ENCODE measurements at regions not wholly inside any gene's neighbourhood (a gene's known extent, or its start where the extent isn't known, plus 50 kb on each side); places are given as distances from the start of the nearest gene placed in this dataset.

DNA sequence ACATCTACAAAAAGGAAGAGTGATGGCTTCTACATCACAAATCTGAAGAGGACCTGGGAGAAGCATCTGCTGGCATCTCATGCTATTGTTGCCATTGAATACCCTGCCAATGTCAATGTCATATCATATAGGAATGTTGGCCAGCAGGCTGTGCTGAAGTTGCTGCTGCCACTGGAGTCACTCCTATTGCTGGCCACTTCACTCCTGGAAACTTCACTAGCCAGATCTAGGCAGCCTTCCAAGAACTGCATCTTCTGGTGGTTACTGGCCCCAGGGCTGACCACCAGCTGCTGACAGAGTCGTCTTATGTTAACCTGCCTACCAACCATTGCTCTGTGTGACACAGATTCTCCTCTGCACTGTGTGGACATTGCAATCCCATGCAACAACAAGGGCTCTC lies 111.8 kb downstream of the PERP start (continued):
- TF ChIP-seq NFRKB (IDR thresholded peaks at IDR 0.05; ENCODE audit: low read depth): no peak
- no peak for TF ChIP-seq ILK (tag; IDR thresholded peaks at IDR 0.05; ENCODE audit: borderline replicate concordance, low read depth)

DNA sequence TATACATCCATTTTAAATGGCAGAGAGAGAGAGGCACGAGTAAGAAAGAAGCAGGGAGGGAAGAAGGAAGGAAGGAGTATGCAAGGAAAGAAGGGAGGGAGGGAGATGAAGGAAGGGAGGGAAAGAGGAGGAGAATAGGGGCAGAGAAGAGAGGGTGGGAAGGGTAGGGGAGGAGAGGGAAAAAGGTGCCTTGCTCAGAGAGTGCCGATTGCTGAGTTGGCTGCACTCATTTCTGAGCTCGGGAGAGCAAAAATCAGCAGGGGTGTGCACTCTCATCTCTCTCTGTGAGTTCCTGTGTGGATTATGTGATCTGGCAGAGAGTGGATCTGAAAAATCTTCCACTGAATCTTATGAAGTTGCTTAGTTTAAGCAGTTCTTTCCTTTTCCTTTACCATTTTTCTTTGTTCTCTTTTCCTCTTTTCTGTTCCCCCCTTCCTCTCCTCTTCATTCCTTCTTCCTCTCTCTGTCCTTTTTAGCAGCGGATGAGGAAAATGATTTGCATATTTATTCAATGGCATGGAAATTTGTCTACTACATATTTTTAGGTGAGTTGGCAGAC lies 108.7 kb downstream of the PERP start:
- ChIA-PET CTCF (ENCODE audit: low intra/inter-chr PET ratio) (interaction anchor here (0.6 to 1.6 kb wide), 3 partner anchors 75 to 960 kb away, joined by 3 to 5 read pairs (median 3); no protein-coding TSS in a partner anchor), POLR2A (no interaction called here)
- no peak overlapping the region for H3K27ac ChIP-seq (ENCODE audit: extremely low read depth, low read depth, low read length)
- H3K4me2 ChIP-seq (ENCODE audit: insufficient read depth, low read length): no peak overlapping the region
- H3K9me1 ChIP-seq (ENCODE audit: control insufficient read depth, insufficient read depth, low read length): no peaks in the 10 kb centered on the region
- no peaks in the 10 kb centered on the region for H3K9me3 ChIP-seq (replicated peaks; ENCODE audit: control insufficient read depth, insufficient read depth, low read depth, low read length)
- H3K27me3 ChIP-seq (ENCODE audit: control insufficient read depth in 2 of 2, insufficient read depth in 2 of 2, low read length in 2 of 2): peaks cover 0 to 7% of the 10 kb centered on the region in 2 experiments; a peak in 1 of 5 replicates
- no peak for DNase-seq (ENCODE audit: extremely low read depth in 1 of 4, low spot score in 3 of 4)
- BruUV-seq (replicated peaks): no TSS peak
- no peak for FAIRE-seq
- H2AFZ ChIP-seq (ENCODE audit: low read depth, low read length): no peak overlapping the region
- intact Hi-C loops (cut with micrococcal nuclease) (no loop called here), in situ Hi-C loops (cut with MboI) (no loop called here)
- no peaks in the 10 kb centered on the region for H3K36me3 ChIP-seq (ENCODE audit: control insufficient read depth, insufficient read depth, low read length)
- ATAC-seq: no peak
- H3K4me3 ChIP-seq: no peak overlapping the region
- H3K79me2 ChIP-seq (ENCODE audit: control insufficient read depth, insufficient read depth, low read length): no peaks in the 10 kb centered on the region
- H4K20me1 ChIP-seq (replicated peaks; ENCODE audit: control insufficient read depth, insufficient read depth, low read length): no peaks in the 10 kb centered on the region
- WGBS (ENCODE audit: insufficient coverage, low coverage, missing lambda C conversion rate): 2% methylated on average over 4 of the region's 4 CpGs
- no peak overlapping the region for H3K9ac ChIP-seq (ENCODE audit: insufficient read depth in 1 of 2, low read depth in 2 of 2, low read length in 2 of 2)
- no peaks in the 10 kb centered on the region for H3K4me1 ChIP-seq (replicated peaks in 1 of 2; ENCODE audit: control insufficient read depth in 2 of 2, insufficient read depth in 2 of 2, low read length in 2 of 2)
- no peak for TF ChIP-seq DPF2 (IDR thresholded peaks at IDR 0.05)
- TF ChIP-seq FOXA3 (CRISPR knock-in tag; conservative IDR thresholded peaks at IDR 0.05 in 1 of 2, IDR thresholded peaks at IDR 0.05 in 1 of 2): no peak
- no peak for TF ChIP-seq BRF1 (IDR thresholded peaks at IDR 0.05; ENCODE audit: borderline replicate concordance, extremely low read depth, insufficient read length)
- TF ChIP-seq, protein P1, sequence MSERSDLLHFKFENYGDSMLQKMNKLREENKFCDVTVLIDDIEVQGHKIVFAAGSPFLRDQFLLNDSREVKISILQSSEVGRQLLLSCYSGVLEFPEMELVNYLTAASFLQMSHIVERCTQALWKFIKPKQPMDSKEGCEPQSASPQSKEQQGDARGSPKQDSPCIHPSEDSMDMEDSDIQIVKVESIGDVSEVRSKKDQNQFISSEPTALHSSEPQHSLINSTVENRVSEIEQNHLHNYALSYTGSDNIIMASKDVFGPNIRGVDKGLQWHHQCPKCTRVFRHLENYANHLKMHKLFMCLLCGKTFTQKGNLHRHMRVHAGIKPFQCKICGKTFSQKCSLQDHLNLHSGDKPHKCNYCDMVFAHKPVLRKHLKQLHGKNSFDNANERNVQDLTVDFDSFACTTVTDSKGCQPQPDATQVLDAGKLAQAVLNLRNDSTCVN (CRISPR knock-in tag; IDR thresholded peaks at IDR 0.05): no peak
- no peak for TF ChIP-seq SAP30 (IDR thresholded peaks at IDR 0.05; ENCODE audit: borderline replicate concordance, insufficient read depth, low read depth, low read length, poor library complexity, severe bottlenecking)
- 0 out of 2 replicates have a peak, but pooled peaks have one; percentile 27 for TF ChIP-seq MCM3 (IDR thresholded peaks at IDR 0.05)
- no peak for TF ChIP-seq ZNF707 (CRISPR knock-in tag; conservative IDR thresholded peaks at IDR 0.05)
- no peak for TF ChIP-seq KHSRP (IDR thresholded peaks at IDR 0.05)
- no peak for TF ChIP-seq BDP1 (IDR thresholded peaks at IDR 0.05; ENCODE audit: insufficient read depth, insufficient read length)
- no peak for TF ChIP-seq CBFB (CRISPR knock-in tag; IDR thresholded peaks at IDR 0.05)
- TF ChIP-seq, protein P2, sequence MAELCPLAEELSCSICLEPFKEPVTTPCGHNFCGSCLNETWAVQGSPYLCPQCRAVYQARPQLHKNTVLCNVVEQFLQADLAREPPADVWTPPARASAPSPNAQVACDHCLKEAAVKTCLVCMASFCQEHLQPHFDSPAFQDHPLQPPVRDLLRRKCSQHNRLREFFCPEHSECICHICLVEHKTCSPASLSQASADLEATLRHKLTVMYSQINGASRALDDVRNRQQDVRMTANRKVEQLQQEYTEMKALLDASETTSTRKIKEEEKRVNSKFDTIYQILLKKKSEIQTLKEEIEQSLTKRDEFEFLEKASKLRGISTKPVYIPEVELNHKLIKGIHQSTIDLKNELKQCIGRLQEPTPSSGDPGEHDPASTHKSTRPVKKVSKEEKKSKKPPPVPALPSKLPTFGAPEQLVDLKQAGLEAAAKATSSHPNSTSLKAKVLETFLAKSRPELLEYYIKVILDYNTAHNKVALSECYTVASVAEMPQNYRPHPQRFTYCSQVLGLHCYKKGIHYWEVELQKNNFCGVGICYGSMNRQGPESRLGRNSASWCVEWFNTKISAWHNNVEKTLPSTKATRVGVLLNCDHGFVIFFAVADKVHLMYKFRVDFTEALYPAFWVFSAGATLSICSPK (IDR thresholded peaks at IDR 0.05; ENCODE audit: borderline replicate concordance): no peak
- no peak for TF ChIP-seq HDAC2 (IDR thresholded peaks at IDR 0.05)
- TF ChIP-seq HNRNPK (IDR thresholded peaks at IDR 0.05; ENCODE audit: low read depth, low read length, poor library complexity, severe bottlenecking): peak; percentile 30

Measured in K562 (cell line).